Right ventricle myocardium inferior (tissue), 1 donor: ENCODE measurements at regions not wholly inside any gene's neighbourhood (a gene's known extent, or its start where the extent isn't known, plus 50 kb on each side); places are given as distances from the start of the nearest gene placed in this dataset.
A peak's percentile ranks its signal among the peaks of the same experiment; 100 is the strongest.
"Not testable (repeated sequence)": the region's sequence is repeated elsewhere in the genome, so short reads cannot be mapped to it uniquely, and the experiment has no call there.

Source experiments
- ATAC-seq: fragments of 200-7000 bp; cut with Tn5 transposase; one replicate; pipeline ENCODE4 v1.9.1; 2020; ENCODE audit warnings: mild to moderate bottlenecking, moderate library complexity
- DNase-seq: peaks from one replicate; pipeline ENCODE4 v3.0.0; 2021; ENCODE audit errors: missing footprints
- intact Hi-C: fragments of 100-400 bp; cut with DNase I; formaldehyde crosslinking; loops from one replicate; pipeline ENCODE4 v1.11.0; 2022
- donor health status: DM: no; HTN: yes; CAD: no; lungs with severe emphysema.

- ATAC-seq: peak; percentile 52
- intact Hi-C loops: no loop called here
- no peak for DNase-seq
Observed at GRCh38 chr21:31443736-31444521, 99.9 kb upstream of the TIAM1 start.

DNA sequence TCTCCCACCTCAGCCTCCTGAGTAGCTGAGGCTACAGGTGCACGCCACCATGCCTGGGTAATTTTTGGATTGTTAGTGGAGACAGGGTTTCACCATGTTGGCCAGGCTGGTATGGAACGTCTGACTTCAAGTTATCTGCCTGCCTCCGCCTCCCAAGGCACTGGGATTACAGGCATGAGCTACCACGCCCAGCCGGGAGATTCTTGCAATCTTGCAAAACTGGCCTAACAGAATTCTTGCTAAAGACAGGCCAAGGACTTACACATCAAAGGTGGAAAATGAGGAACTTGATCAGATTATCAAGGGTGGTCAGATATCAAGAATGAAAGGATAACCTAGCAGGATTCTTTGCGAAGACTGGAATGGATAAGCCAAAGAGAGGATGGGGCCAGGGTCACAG, 98.3 kb upstream of the TIAM1 start:
- DNase-seq (no peak), ATAC-seq (no peak)
- intact Hi-C loops: no loop called here

DNA sequence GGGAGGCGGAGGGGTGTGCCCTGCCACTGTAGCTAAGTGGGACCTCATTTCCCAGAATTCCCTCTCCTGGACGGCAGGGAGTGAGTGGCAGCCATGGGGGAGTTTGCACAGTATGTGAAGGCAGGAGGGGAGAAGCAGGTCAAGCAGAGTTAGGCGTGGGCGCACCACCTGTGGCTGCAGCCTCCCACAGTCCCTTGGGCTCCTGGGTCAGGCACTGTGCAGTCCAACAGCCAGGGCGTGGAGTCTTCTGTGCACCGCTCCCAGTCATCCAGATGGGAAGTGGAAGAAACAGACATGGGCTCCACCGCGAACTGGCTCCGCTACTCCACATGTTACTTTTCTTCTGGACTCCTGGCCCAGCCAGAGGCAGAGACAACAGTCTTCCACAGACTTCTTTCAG, 85.4 kb upstream of the TIAM1 start:
- no peak for DNase-seq
- peak; percentile 50 for ATAC-seq
- intact Hi-C loops: no loop called here

GRCh38 chr21:31426235-31426797, 82.3 kb upstream of the TIAM1 start:
- no peak for ATAC-seq

GRCh38 chr21:31425138-31425537, 81.1 kb upstream of the TIAM1 start:
- ATAC-seq: no peak
- intact Hi-C loops: no loop called here
- DNase-seq: no peak

More at GRCh38 chr21:31426235-31426797, 82.3 kb upstream of the TIAM1 start:
- DNase-seq: no peak
- intact Hi-C loops: no loop called here

DNA sequence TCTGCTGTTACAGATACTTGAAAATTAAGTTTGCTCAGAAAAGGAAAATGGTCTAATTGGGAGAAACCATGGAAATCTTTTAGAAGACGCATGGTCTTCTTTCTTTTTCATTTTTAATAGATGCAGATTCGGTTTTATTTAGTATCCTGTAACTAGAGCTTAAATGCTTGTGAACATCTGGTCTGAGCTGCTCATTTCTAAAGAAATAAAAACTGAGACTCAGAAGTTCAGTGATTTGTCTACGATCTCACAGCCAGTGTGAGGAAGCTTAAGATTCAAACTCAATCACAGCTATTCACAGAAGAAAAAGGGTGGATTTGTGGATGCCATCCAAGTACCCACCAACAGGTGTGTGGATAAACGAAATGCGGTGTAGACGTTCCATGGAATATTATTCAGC, 80.0 kb upstream of the TIAM1 start:
- ATAC-seq (no peak), DNase-seq (no peak)
- intact Hi-C loops: no loop called here

DNA sequence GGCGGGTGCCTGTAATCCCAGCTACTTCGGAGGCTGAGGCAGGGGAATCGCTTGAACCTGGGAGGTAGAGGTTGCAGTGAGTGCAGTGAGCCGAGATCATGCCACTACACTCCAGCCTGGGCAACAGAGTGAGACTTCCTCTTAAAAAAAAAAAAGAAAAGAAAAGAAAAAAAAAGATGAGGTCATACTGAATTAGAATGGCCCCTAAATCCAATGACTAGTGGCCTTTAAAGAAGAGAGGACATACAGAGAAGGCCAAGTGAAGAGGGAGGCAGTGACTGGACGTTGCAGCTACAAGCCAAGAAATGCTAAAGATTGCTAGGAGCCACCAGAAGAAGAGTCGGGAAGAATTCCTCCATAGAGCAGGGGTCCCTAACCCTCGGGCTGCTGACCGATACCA, 76.9 kb upstream of the TIAM1 start:
- ATAC-seq (no peak), DNase-seq (no peak)
- intact Hi-C loops: no loop called here

- no peak for ATAC-seq
- intact Hi-C loops: no loop called here
- DNase-seq: no peak
Observed at GRCh38 chr21:31420354-31420753, 76.3 kb upstream of the TIAM1 start.

- DNase-seq (no peak), ATAC-seq (no peak)
- intact Hi-C loops: no loop called here
Observed at GRCh38 chr21:31418377-31419001, 74.4 kb upstream of the TIAM1 start.

GRCh38 chr21:31417214-31417613, 73.2 kb upstream of the TIAM1 start:
- intact Hi-C loops, DNase-seq, ATAC-seq: not testable (repeated sequence)

DNA sequence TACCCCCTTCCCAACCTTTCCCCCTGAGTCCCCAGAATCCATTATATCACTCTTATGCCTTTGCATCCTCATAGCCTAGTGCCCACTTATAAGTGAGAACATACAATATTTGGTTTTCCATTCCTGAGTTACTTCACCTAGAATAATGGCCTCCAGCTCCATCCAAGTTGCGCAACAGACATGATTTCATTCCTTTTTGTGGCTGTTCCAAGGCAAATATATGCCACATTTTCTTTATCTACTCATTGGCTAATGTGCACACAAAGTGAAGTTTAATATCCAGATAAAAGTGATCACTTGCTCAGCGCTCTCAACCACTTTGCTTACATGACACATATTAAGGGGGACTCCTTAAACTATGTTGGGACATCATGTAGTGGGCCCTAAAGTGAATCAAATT, 72.4 kb upstream of the TIAM1 start:
- ATAC-seq (peak; percentile 32), DNase-seq (no peak)
- intact Hi-C loops: no loop called here

DNA sequence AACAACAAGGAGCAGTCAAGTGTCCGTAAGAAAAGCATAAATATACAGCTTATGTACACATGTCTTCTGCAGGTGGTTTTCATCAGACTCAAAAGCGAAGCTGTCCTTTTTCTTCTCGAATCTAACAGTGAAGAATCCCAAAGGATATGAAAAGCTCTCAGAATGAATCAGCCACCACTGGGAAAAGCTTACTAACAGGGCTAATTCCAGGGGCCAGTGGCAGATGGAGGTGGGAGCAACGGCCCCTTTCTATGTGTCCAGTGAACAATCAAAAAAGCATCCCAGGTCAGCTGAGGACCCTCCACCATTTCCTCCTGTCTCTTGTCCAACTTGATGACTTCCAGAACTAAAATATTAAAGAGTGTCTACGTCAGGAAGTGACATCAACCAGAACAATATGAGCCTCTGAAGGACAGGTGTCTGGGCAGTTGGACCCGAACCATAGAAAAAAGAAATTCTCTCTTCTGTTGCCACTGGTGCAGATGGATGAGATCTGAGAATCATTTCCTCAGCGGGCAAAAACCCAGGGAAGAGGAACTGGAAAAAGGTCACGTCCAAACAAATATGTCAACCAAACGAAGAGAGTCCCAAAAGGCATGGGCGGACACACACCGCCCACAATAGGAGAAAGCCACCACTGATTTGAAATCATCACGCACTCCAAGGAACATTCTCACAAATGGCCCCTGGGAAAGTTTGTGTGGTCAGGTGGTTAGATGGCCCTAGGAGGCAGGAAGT, 70.4 kb upstream of the TIAM1 start:
- no peak for DNase-seq
- peak; percentile 27 for ATAC-seq
- intact Hi-C loops: no loop called here

DNA sequence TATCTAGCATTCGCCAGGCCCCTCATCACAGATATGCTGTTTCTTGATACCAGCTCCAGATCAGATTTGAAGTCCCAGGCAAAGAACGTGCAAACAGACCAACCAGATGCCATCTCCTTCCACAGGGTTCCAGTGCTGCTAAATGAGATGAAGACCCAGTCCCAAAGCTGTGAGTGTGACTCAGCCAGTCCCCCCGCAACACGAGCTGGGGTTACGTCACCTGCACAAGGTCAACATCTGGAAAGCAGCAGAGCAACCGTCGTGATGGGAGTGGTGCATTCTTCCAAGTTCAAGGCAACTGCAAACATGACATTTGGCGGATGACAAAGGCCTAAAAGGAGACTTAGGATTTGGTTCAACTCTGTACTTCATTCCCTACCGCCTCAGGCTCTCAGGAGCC, 69.6 kb upstream of the TIAM1 start:
- intact Hi-C loops: no loop called here
- no peak for ATAC-seq
- no peak for DNase-seq

GRCh38 chr21:31410499-31411131, 66.6 kb upstream of the TIAM1 start:
- ATAC-seq: no peak
- no peak for DNase-seq
- intact Hi-C loops: no loop called here

DNA sequence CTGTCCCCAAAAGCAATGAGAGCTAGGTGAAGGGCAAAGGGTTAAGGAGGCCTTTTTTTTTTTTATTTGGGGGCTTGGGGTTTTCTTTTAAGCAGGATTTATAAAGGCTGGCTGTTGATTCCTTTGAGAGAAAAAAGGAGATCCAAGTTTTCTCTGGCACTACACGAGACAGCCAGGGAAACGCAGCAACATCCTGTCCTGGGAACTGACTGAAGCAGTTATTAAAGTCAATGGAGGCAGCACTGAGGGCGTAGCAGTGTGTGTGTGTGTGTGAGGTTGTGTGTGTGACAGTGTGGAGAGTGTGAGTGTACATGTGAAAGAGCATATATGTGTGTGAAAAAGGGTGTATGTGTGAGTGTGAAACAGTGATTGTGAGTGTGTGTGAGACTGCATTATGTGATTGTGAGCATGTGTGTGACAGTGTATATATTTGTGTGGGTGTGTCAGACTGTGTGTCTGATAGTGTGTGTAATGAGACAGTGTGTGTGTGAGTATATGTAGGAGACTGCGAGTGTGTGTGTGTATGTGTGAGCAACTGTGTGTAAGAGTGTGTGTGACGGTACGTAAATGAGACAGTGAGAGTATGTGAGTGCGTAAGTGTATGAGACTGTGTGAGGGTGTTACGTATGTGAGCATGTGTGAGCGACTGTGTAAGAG, 65.9 kb upstream of the TIAM1 start:
- intact Hi-C loops: no loop called here
- ATAC-seq (peak; percentile 75), DNase-seq (no peak)

- intact Hi-C loops: no loop called here
Observed at GRCh38 chr21:31408301-31409088, 64.4 kb upstream of the TIAM1 start.

GRCh38 chr21:31406510-31406909, 62.4 kb upstream of the TIAM1 start:
- intact Hi-C loops: no loop called here
- no peak for DNase-seq
- no peak for ATAC-seq

More at GRCh38 chr21:31408301-31409088, 64.4 kb upstream of the TIAM1 start:
- peak; percentile 69 for ATAC-seq
- no peak for DNase-seq

GRCh38 chr21:31405604-31406003, 61.5 kb upstream of the TIAM1 start:
- intact Hi-C loops: no loop called here
- DNase-seq (no peak), ATAC-seq (no peak)
